ENCODE measurements at regions not wholly inside any gene's neighbourhood (a gene's known extent, or its start where the extent isn't known, plus 50 kb on each side); places are given as distances from the start of the nearest gene placed in this dataset.
A peak's percentile ranks its signal among the peaks of the same experiment; 100 is the strongest.

DNA sequence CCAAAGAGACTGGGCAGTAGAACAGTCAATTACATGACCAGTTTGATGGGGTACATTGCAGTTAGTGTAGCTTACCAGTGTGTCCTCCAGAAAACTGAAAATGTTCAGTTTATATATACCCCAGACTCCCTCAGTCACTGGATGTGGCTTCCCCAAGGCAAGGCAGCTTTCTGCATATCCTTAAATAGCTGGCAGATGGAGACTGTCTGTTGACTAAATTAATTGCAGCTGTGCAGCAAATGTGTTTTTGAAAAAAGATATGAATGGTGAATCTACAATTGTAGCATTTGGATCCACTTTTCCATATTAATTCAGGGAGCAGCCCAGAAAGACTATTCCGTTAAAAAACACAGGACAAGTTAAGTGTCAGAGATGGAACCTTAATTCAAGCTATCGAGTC is 565.1 kb upstream of the CCDC179 start:
- peak; percentile 6 for DNase-seq (ENCODE audit: low read depth)
- TF ChIP-seq, protein P1, sequence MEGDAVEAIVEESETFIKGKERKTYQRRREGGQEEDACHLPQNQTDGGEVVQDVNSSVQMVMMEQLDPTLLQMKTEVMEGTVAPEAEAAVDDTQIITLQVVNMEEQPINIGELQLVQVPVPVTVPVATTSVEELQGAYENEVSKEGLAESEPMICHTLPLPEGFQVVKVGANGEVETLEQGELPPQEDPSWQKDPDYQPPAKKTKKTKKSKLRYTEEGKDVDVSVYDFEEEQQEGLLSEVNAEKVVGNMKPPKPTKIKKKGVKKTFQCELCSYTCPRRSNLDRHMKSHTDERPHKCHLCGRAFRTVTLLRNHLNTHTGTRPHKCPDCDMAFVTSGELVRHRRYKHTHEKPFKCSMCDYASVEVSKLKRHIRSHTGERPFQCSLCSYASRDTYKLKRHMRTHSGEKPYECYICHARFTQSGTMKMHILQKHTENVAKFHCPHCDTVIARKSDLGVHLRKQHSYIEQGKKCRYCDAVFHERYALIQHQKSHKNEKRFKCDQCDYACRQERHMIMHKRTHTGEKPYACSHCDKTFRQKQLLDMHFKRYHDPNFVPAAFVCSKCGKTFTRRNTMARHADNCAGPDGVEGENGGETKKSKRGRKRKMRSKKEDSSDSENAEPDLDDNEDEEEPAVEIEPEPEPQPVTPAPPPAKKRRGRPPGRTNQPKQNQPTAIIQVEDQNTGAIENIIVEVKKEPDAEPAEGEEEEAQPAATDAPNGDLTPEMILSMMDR (IDR thresholded peaks at IDR 0.05; ENCODE audit: insufficient read depth, low read depth, low read length) = no peak
- H3K4me3 ChIP-seq (ENCODE audit: low read depth, low read length) = no peak overlapping the region

DNA sequence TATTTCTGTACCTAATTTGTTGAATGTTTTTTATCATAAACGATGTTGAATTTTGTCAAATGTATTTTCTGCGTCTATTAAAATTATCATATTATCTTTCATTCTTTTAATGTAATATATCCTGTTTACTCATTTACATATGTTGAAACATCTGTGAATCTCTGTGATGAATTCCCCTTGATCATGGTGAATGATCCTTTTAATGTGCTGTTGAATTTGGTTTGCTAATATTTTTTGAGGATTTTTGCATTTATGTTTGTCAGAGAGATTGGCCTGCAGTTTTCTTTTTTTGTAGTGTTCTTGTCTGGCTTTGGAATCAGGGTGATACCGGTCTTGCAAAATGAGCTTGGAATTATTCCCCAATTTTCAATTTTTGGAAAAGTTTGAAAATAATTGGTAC is 569.3 kb upstream of the CCDC179 start:
- no peak for DNase-seq (ENCODE audit: low read depth)
- no peak overlapping the region for H3K4me3 ChIP-seq (ENCODE audit: low read depth, low read length)
- TF ChIP-seq, protein P1 (IDR thresholded peaks at IDR 0.05; ENCODE audit: insufficient read depth, low read depth, low read length) = no peak

DNA sequence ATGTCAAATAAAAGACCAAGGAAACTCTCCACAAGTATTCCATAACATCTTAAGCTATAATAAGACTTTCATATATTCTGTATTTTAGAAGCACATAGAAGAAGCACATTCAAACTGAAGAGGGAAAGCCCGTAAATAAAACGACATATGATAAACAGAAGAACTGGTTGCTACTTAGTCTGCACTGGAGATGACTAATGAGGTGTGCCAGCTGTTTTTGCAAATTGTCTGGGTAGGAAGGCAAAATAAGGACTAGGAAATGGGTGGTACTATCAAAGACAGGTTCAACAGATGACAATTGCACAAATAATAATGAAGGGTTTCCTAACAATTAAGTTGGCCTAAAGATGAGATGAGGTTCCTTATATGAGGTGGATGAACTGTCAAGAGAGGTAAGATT is 593.2 kb upstream of the CCDC179 start:
- no peak for DNase-seq (ENCODE audit: low read depth)
- TF ChIP-seq, protein P1 (IDR thresholded peaks at IDR 0.05; ENCODE audit: insufficient read depth, low read depth, low read length) = no peak
- no peak overlapping the region for H3K4me3 ChIP-seq (ENCODE audit: low read depth, low read length)

DNA sequence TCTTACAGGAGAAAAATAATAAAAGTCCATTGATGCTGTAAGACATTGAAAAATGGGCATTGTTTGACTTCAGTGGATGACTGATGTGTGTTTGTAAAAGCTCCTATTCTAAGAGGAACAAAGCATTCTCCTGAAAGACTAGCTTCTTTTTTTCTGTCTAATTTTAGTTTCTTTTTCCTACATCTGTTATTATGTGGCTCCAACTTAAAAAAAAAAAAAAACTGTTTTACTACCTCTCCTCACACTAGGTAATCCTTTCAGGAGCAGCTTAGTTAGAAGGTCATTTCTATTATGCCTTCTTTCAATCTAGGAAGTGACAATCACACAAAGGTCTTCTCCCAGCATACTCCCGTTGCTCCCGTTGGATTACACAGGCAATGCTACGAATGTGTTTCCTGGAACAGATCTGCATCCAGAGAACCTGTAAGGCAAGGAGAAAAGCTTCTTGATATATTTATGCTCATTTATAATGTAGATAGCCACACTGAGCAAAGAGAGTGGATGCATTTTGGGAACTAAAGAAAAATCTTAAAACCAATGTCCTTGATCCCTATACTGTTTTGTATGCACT is 595.1 kb upstream of the CCDC179 start:
- DNase-seq (ENCODE audit: low read depth) = no peak
- TF ChIP-seq, protein P1 (IDR thresholded peaks at IDR 0.05; ENCODE audit: insufficient read depth, low read depth, low read length) = no peak
- no peak overlapping the region for H3K4me3 ChIP-seq (ENCODE audit: low read depth, low read length)

DNA sequence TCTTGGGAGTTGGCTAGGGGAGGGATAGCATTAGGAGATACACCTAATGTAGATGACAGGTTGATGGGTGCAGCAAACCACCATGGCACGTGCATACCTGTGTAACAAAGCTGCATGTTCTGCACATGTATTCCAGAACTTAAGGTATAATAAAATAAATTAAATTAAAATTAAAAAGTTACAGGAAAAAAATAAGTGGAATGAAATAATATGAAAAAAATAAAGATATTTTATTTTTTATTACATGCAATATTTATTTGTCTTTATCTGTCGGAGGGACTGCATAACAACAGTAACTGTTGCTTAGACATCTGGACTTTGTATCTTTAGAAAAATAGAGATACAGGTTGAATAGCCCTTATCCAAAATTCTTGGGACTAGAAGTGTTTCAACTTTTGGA is 597.4 kb upstream of the CCDC179 start:
- TF ChIP-seq, protein P1 (IDR thresholded peaks at IDR 0.05; ENCODE audit: insufficient read depth, low read depth, low read length) = no peak
- H3K4me3 ChIP-seq (ENCODE audit: low read depth, low read length) = no peak overlapping the region
- DNase-seq (ENCODE audit: low read depth) = no peak

DNA sequence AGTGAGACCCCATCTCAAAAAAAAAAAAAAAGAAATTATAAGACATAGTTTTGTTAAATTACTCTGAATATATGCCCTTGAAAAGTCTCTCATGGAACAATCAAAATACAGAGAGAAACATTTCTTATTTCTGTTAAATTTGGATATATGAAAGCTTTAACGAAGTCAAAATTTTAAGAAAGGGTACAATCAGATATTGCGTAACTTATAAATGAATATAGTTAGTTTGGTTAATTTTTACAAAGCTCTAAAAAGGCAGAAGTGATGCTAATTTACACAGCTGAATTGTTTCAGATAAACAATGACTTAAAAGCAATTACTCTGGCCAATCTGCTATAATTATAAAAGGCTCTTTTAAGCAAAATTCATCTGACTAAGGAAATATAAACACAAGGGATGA is 611.6 kb upstream of the CCDC179 start:
- no peak for DNase-seq (ENCODE audit: low read depth)
- TF ChIP-seq, protein P1 (IDR thresholded peaks at IDR 0.05; ENCODE audit: insufficient read depth, low read depth, low read length) = no peak
- H3K4me3 ChIP-seq (ENCODE audit: low read depth, low read length) = no peak overlapping the region

DNA sequence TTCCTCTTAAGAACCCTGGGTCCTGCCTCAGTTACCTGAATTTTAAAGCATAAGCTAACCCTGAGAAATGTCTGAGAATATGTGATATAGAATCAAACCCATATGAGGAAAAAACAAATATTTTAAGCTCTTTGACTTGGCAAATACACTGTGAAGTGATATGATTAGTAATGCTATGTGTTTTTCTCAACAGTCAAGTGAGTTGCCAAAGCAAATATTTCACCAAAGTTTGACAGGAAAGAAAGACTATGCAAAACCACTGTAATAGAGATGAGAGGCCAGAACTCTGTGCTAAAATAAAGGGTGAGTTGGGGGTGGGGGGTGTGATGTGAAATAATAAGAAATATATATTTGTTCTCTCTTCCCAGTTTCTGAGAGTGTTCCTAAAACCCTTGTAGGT is 613.5 kb upstream of the CCDC179 start:
- TF ChIP-seq, protein P1 (IDR thresholded peaks at IDR 0.05; ENCODE audit: insufficient read depth, low read depth, low read length) = no peak
- no peak for DNase-seq (ENCODE audit: low read depth)
- H3K4me3 ChIP-seq (ENCODE audit: low read depth, low read length) = no peak overlapping the region
